OCI-LY1 (cell line): ENCODE measurements at regions not wholly inside any gene's neighbourhood (a gene's known extent, or its start where the extent isn't known, plus 50 kb on each side); places are given as distances from the start of the nearest gene placed in this dataset.

Source experiments
- CTCF ChIP-seq: fragments of 200-600 bp; sonication (generic), shearing (Covaris generic); IDR thresholded peaks from 2 replicates; pipeline ENCODE4 v1.5.1; 2017; ENCODE audit warnings: mild to moderate bottlenecking, antibody characterized with exemption, low read length, moderate library complexity, mixed read lengths
- EZH2 ChIP-seq: fragments of 200-600 bp; sonication (generic), shearing (Covaris generic); IDR thresholded peaks from 2 replicates; pipeline ENCODE4 v1.8.0; 2017; ENCODE audit warnings: borderline replicate concordance, mixed run types, mild to moderate bottlenecking, antibody characterized with exemption, low read length, moderate library complexity, mixed read lengths

DNA sequence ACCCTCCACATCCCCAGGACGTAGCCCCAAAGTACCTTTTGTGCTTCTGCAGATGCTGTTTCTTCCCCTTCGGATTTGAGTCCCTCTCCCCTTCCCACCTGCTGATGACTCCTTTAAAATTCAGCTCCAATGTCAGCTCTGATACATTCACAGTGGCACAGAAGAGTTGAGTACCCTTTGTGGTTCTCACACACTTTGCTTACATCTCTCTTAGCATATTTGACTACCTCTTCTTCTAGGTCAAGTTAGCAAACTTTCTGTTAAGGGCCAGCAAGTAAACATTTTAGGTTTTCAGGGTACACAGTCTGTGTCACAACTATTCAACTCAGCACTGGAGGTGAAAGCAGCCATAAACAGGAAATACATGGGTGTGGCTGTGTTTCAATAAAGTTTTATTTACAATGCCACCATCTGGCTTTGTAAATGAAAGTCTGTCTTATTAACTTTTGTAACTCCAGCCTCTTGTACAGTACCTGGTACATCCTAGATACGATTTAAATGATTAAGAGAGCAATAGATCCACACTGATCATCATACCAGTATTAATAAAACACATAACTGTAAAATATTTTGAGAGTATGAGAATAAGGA lies 161.7 kb downstream of the SOX9 start:
- TF ChIP-seq CTCF (no peak), EZH2 (no peak)
